SJSA1 (cell line): ENCODE measurements at regions not wholly inside any gene's neighbourhood (a gene's known extent, or its start where the extent isn't known, plus 50 kb on each side); places are given as distances from the start of the nearest gene placed in this dataset.

ENCODE experiments used
- DNase-seq, 2 experiments: peaks; one replicate each; pipeline ENCODE4 v3.0.0-alpha.2; 2015 to 2020; ENCODE audit warnings: low spot score in 2 of 2, low read depth in 1 of 2
- H3K27ac ChIP-seq: fragments of 250-450 bp; sonication (Bioruptor Pico); 2 replicates; pipeline ENCODE4 v1.5.1; 2020; ENCODE audit warnings: mild to moderate bottlenecking, moderate library complexity
- H3K27me3 ChIP-seq: fragments of 250-450 bp; sonication (Bioruptor Pico); replicated peaks from 2 replicates; pipeline ENCODE4 v1.5.1; 2020; ENCODE audit warnings: mild to moderate bottlenecking, moderate library complexity
- H3K36me3 ChIP-seq: fragments of 250-450 bp; sonication (Bioruptor Pico); 2 replicates; pipeline ENCODE4 v1.5.1; 2020; ENCODE audit warnings: mild to moderate bottlenecking
- H3K4me1 ChIP-seq: fragments of 250-450 bp; sonication (Bioruptor Pico); replicated peaks from 2 replicates; pipeline ENCODE4 v1.6.1; 2021; ENCODE audit warnings: mild to moderate bottlenecking
- H3K4me3 ChIP-seq: fragments of 250-450 bp; sonication (Bioruptor Pico); 2 replicates; pipeline ENCODE4 v1.5.1; 2020; ENCODE audit warnings: mild to moderate bottlenecking
- H3K9me3 ChIP-seq: fragments of 250-450 bp; sonication (Bioruptor Pico); replicated peaks from 2 replicates; pipeline ENCODE4 v1.5.1; 2020; ENCODE audit warnings: mild to moderate bottlenecking

- DNase-seq: no peak
- no peaks in the 10 kb centered on the region; the same call in 1 of the 2 replicates for H3K27me3 ChIP-seq
Observed at GRCh38 chr11:11075515-11076171, 217.8 kb upstream of the ZBED5 start.

GRCh38 chr11:11074686-11075335, 217.0 kb upstream of the ZBED5 start:
- H3K4me3 ChIP-seq: no peak overlapping the region
- DNase-seq: no peak
- no peak overlapping the region for H3K27ac ChIP-seq
- H3K27me3 ChIP-seq: no peaks in the 10 kb centered on the region; the same call in 1 of the 2 replicates
- H3K9me3 ChIP-seq: no peaks in the 10 kb centered on the region
- H3K36me3 ChIP-seq: no peaks in the 10 kb centered on the region
- H3K4me1 ChIP-seq: no peaks in the 10 kb centered on the region

More at GRCh38 chr11:11075515-11076171, 217.8 kb upstream of the ZBED5 start:
- no peaks in the 10 kb centered on the region for H3K9me3 ChIP-seq
- no peaks in the 10 kb centered on the region for H3K4me1 ChIP-seq
- no peak overlapping the region for H3K4me3 ChIP-seq
- no peaks in the 10 kb centered on the region for H3K36me3 ChIP-seq
- no peak overlapping the region for H3K27ac ChIP-seq

- no peak for DNase-seq
- H3K27ac ChIP-seq: no peak overlapping the region
Observed at GRCh38 chr11:11073996-11074395, 216.1 kb upstream of the ZBED5 start.

GRCh38 chr11:11072067-11072466, 214.2 kb upstream of the ZBED5 start:
- no peaks in the 10 kb centered on the region for H3K27me3 ChIP-seq
- no peaks in the 10 kb centered on the region for H3K4me1 ChIP-seq
- DNase-seq: no peak
- no peaks in the 10 kb centered on the region for H3K36me3 ChIP-seq
- H3K9me3 ChIP-seq: no peaks in the 10 kb centered on the region
- no peak overlapping the region for H3K4me3 ChIP-seq
- H3K27ac ChIP-seq: no peak overlapping the region

More at GRCh38 chr11:11073996-11074395, 216.1 kb upstream of the ZBED5 start:
- Histone ChIP-seq H3K36me3 (no peaks in the 10 kb centered on the region), H3K9me3 (no peaks in the 10 kb centered on the region), H3K4me3 (no peak overlapping the region), H3K4me1 (no peaks in the 10 kb centered on the region), H3K27me3 (no peaks in the 10 kb centered on the region; the same call in 1 of the 2 replicates)

GRCh38 chr11:11071486-11071885, 213.6 kb upstream of the ZBED5 start:
- no peak for DNase-seq
- Histone ChIP-seq H3K9me3 (no peaks in the 10 kb centered on the region), H3K27ac (no peak overlapping the region), H3K4me3 (no peak overlapping the region), H3K4me1 (no peaks in the 10 kb centered on the region), H3K36me3 (no peaks in the 10 kb centered on the region), H3K27me3 (no peaks in the 10 kb centered on the region)

GRCh38 chr11:11070976-11071375, 213.1 kb upstream of the ZBED5 start:
- Histone ChIP-seq H3K36me3 (no peaks in the 10 kb centered on the region), H3K4me1 (no peaks in the 10 kb centered on the region), H3K9me3 (no peaks in the 10 kb centered on the region), H3K4me3 (no peak overlapping the region), H3K27ac (no peak overlapping the region), H3K27me3 (no peaks in the 10 kb centered on the region)
- no peak for DNase-seq

GRCh38 chr11:11069841-11070835, 212.3 kb upstream of the ZBED5 start:
- Histone ChIP-seq H3K4me1 (no peaks in the 10 kb centered on the region), H3K27ac (no peak overlapping the region), H3K4me3 (no peak overlapping the region), H3K36me3 (no peaks in the 10 kb centered on the region), H3K27me3 (no peaks in the 10 kb centered on the region), H3K9me3 (no peaks in the 10 kb centered on the region)
- no peak for DNase-seq

- no peak overlapping the region for H3K27ac ChIP-seq
- H3K4me3 ChIP-seq: no peak overlapping the region
- DNase-seq: no peak
- H3K27me3 ChIP-seq: no peaks in the 10 kb centered on the region
- no peaks in the 10 kb centered on the region for H3K9me3 ChIP-seq
- H3K4me1 ChIP-seq: no peaks in the 10 kb centered on the region
- no peaks in the 10 kb centered on the region for H3K36me3 ChIP-seq
Observed at GRCh38 chr11:11068113-11068512, 210.3 kb upstream of the ZBED5 start.

GRCh38 chr11:11065396-11065795, 207.5 kb upstream of the ZBED5 start:
- peaks cover 3% of the 10 kb centered on the region; the same call in 1 of the 2 replicates for H3K4me1 ChIP-seq
- no peak overlapping the region for H3K27ac ChIP-seq
- no peak for DNase-seq
- H3K36me3 ChIP-seq: no peaks in the 10 kb centered on the region
- no peaks in the 10 kb centered on the region for H3K27me3 ChIP-seq
- no peak overlapping the region for H3K4me3 ChIP-seq
- H3K9me3 ChIP-seq: no peaks in the 10 kb centered on the region

- Histone ChIP-seq H3K36me3 (no peaks in the 10 kb centered on the region), H3K27me3 (no peaks in the 10 kb centered on the region)
- no peak for DNase-seq
Observed at GRCh38 chr11:11057472-11057854, 199.6 kb upstream of the ZBED5 start.

GRCh38 chr11:11056749-11057471, 199.1 kb upstream of the ZBED5 start:
- H3K9me3 ChIP-seq: no peaks in the 10 kb centered on the region
- DNase-seq: no peak
- no peak overlapping the region for H3K27ac ChIP-seq
- peaks cover 13% of the 10 kb centered on the region for H3K4me1 ChIP-seq
- no peaks in the 10 kb centered on the region for H3K36me3 ChIP-seq
- H3K4me3 ChIP-seq: no peak overlapping the region
- no peaks in the 10 kb centered on the region for H3K27me3 ChIP-seq

More at GRCh38 chr11:11057472-11057854, 199.6 kb upstream of the ZBED5 start:
- H3K27ac ChIP-seq: no peak overlapping the region
- no peaks in the 10 kb centered on the region for H3K9me3 ChIP-seq
- H3K4me3 ChIP-seq: no peak overlapping the region
- peaks cover 13% of the 10 kb centered on the region for H3K4me1 ChIP-seq

GRCh38 chr11:11056316-11056715, 198.5 kb upstream of the ZBED5 start:
- peaks cover 13% of the 10 kb centered on the region for H3K4me1 ChIP-seq
- no peaks in the 10 kb centered on the region for H3K9me3 ChIP-seq
- H3K27ac ChIP-seq: no peak overlapping the region
- H3K27me3 ChIP-seq: no peaks in the 10 kb centered on the region
- H3K4me3 ChIP-seq: no peak overlapping the region
- no peak for DNase-seq
- H3K36me3 ChIP-seq: no peaks in the 10 kb centered on the region
